SJSA1 (cell line): ENCODE measurements at regions not wholly inside any gene's neighbourhood (a gene's known extent, or its start where the extent isn't known, plus 50 kb on each side); places are given as distances from the start of the nearest gene placed in this dataset.
"Not testable (repeated sequence)": the region's sequence is repeated elsewhere in the genome, so short reads cannot be mapped to it uniquely, and the experiment has no call there.

ENCODE experiments used
- DNase-seq, 2 experiments: peaks; one replicate each; pipeline ENCODE4 v3.0.0-alpha.2; 2015 to 2020; ENCODE audit warnings: low spot score in 2 of 2, low read depth in 1 of 2
- H3K27ac ChIP-seq: fragments of 250-450 bp; sonication (Bioruptor Pico); 2 replicates; pipeline ENCODE4 v1.5.1; 2020; ENCODE audit warnings: mild to moderate bottlenecking, moderate library complexity
- H3K27me3 ChIP-seq: fragments of 250-450 bp; sonication (Bioruptor Pico); replicated peaks from 2 replicates; pipeline ENCODE4 v1.5.1; 2020; ENCODE audit warnings: mild to moderate bottlenecking, moderate library complexity
- H3K36me3 ChIP-seq: fragments of 250-450 bp; sonication (Bioruptor Pico); 2 replicates; pipeline ENCODE4 v1.5.1; 2020; ENCODE audit warnings: mild to moderate bottlenecking
- H3K4me1 ChIP-seq: fragments of 250-450 bp; sonication (Bioruptor Pico); replicated peaks from 2 replicates; pipeline ENCODE4 v1.6.1; 2021; ENCODE audit warnings: mild to moderate bottlenecking
- H3K4me3 ChIP-seq: fragments of 250-450 bp; sonication (Bioruptor Pico); 2 replicates; pipeline ENCODE4 v1.5.1; 2020; ENCODE audit warnings: mild to moderate bottlenecking
- H3K9me3 ChIP-seq: fragments of 250-450 bp; sonication (Bioruptor Pico); replicated peaks from 2 replicates; pipeline ENCODE4 v1.5.1; 2020; ENCODE audit warnings: mild to moderate bottlenecking

DNA sequence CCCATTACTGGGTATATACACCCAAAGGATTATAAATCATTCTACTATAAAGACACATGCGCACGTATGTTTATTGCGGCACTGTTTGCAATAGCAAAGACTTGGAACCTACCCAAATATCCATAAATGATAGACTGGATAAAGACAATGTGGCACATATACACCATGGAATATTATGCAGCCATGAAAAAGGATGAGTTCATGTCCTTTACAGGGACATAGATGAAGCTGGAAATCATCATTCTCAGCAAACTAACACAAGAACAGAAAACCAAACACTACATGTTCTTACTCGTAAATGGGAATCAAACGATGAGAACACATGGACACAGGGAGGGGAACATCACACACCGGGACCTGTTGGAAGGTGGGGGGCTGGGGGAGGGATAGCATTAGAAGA is 171.3 kb downstream of the SUDS3 start:
- not testable (repeated sequence) for H3K4me1 ChIP-seq, DNase-seq, H3K27ac ChIP-seq, H3K9me3 ChIP-seq, H3K36me3 ChIP-seq, H3K27me3 ChIP-seq, H3K4me3 ChIP-seq

DNA sequence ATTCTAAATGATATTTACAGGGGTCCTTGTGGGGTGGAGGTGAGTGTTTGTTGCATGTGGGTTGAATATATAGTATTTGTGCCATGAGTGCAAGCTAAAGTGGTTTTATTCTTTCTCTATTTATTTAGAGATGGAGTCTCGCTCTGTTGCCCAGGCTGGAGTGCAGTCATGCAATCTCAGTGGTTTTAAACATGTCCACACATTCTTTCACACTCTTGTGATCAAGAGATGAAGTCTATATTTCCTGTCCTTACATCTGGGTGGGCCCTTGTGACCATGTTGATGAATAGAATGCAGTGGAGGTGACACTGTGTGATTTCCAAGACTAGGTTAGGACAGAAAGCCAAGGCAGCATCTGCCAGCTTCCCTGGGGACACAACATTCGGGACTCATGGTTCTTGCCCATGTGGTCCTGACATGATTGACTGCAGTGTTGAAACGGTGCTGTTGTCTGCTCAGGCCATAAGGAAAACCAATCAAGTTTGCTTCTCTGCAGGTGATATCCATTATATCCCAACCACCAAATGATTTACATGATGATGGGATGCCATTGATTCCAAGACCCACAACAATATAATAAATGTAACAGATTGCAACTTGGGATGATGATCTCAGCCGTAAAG is 172.6 kb downstream of the SUDS3 start:
- DNase-seq, result no peak
- H3K27me3 ChIP-seq, result no peaks in the 10 kb centered on the region
- no peaks in the 10 kb centered on the region for H3K4me1 ChIP-seq
- H3K4me3 ChIP-seq, result no peak overlapping the region
- H3K27ac ChIP-seq, result no peak overlapping the region
- no peaks in the 10 kb centered on the region for H3K36me3 ChIP-seq
- 0 out of 2 replicates have a peak, but pooled peaks cover 3% of the 10 kb centered on the region for H3K9me3 ChIP-seq

GRCh38 chr12:118549510-118549980 is 173.2 kb downstream of the SUDS3 start:
- no peaks in the 10 kb centered on the region for H3K4me1 ChIP-seq
- H3K27me3 ChIP-seq, result no peaks in the 10 kb centered on the region
- H3K27ac ChIP-seq, result no peak overlapping the region
- no peak overlapping the region for H3K4me3 ChIP-seq
- H3K36me3 ChIP-seq, result no peaks in the 10 kb centered on the region
- DNase-seq, result no peak
- 0 out of 2 replicates have a peak, but pooled peaks cover 3% of the 10 kb centered on the region for H3K9me3 ChIP-seq

- Histone ChIP-seq H3K4me3 (no peak overlapping the region), H3K27me3 (no peaks in the 10 kb centered on the region), H3K36me3 (no peaks in the 10 kb centered on the region), H3K4me1 (no peaks in the 10 kb centered on the region), H3K27ac (no peak overlapping the region), H3K9me3 (0 out of 2 replicates have a peak, but pooled peaks cover 3% of the 10 kb centered on the region)
- DNase-seq, result no peak
These were observed 177.6 kb downstream of the SUDS3 start for GRCh38 chr12:118553856-118554504.

- no peak overlapping the region for H3K4me3 ChIP-seq
- H3K27me3 ChIP-seq, result no peaks in the 10 kb centered on the region
- H3K4me1 ChIP-seq, result no peaks in the 10 kb centered on the region
- DNase-seq, result no peak
- no peaks in the 10 kb centered on the region for H3K36me3 ChIP-seq
- H3K27ac ChIP-seq, result no peak overlapping the region
- no peaks in the 10 kb centered on the region for H3K9me3 ChIP-seq
These were observed 182.6 kb downstream of the SUDS3 start for GRCh38 chr12:118558941-118559340.

DNA sequence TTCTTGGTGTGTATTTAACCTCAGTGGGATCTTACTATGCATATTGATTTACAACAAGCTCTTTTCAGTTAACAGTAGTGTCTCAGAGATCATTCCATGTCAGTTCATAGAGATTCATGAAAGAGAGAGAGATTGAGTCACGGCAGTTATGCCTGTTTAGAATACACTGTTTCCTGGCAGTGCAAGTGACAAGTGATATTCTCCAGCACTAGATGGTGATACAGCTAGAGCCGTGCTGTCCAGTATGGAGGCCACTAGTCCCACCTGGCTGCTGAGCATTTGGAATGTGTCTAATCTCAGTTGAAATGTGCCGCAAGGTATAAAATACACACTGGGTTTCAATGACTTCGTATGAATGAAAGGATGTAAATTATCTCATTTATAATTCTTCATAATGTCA is 184.4 kb downstream of the SUDS3 start:
- H3K9me3 ChIP-seq, result no peaks in the 10 kb centered on the region
- no peak overlapping the region for H3K27ac ChIP-seq
- H3K4me1 ChIP-seq, result no peaks in the 10 kb centered on the region
- no peak overlapping the region for H3K4me3 ChIP-seq
- no peaks in the 10 kb centered on the region for H3K36me3 ChIP-seq
- H3K27me3 ChIP-seq, result no peaks in the 10 kb centered on the region
- DNase-seq, result no peak

DNA sequence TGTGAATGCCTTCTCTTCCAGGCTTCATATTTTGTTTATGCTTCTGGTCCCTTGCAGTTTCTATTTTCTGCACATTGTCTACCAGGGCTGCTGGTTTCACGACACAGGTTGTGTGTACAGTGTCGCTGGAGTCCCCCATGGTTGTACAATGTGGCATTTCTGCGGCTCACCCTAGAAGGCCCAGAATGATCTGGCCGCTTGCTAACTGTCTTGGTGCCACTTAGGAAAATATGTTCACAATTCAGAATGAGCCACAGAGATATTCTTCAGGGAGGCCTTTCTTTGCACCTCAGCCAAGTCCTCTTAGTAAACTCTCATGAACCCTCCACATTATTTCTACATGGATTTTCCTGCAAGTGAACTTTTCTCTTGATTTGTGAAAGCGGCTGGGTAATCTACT is 195.4 kb downstream of the SUDS3 start:
- Histone ChIP-seq H3K36me3 (no peaks in the 10 kb centered on the region), H3K9me3 (peaks cover 4% of the 10 kb centered on the region; the same call in 1 of the 2 replicates), H3K4me3 (no peak overlapping the region), H3K27me3 (no peaks in the 10 kb centered on the region), H3K27ac (no peak overlapping the region), H3K4me1 (no peaks in the 10 kb centered on the region)
- DNase-seq, result no peak

GRCh38 chr12:118574288-118574687 is 197.9 kb downstream of the SUDS3 start:
- peaks cover 4% of the 10 kb centered on the region; the same call in 1 of the 2 replicates for H3K9me3 ChIP-seq
- H3K4me1 ChIP-seq, result no peaks in the 10 kb centered on the region
- H3K36me3 ChIP-seq, result no peaks in the 10 kb centered on the region
- no peak overlapping the region for H3K27ac ChIP-seq
- H3K27me3 ChIP-seq, result no peaks in the 10 kb centered on the region
- DNase-seq, result no peak
- no peak overlapping the region for H3K4me3 ChIP-seq

- no peaks in the 10 kb centered on the region for H3K36me3 ChIP-seq
- no peak overlapping the region for H3K4me3 ChIP-seq
- H3K27ac ChIP-seq, result no peak overlapping the region
- H3K27me3 ChIP-seq, result no peaks in the 10 kb centered on the region
- no peak for DNase-seq
- H3K9me3 ChIP-seq, result peaks cover 4% of the 10 kb centered on the region; the same call in 1 of the 2 replicates
- no peaks in the 10 kb centered on the region for H3K4me1 ChIP-seq
These were observed 199.4 kb downstream of the SUDS3 start for GRCh38 chr12:118575730-118576129.

GRCh38 chr12:118581371-118581770 is 205.0 kb downstream of the SUDS3 start:
- Histone ChIP-seq H3K4me3 (no peak overlapping the region), H3K27me3 (no peaks in the 10 kb centered on the region), H3K9me3 (no peaks in the 10 kb centered on the region), H3K36me3 (no peaks in the 10 kb centered on the region), H3K27ac (no peak overlapping the region), H3K4me1 (no peaks in the 10 kb centered on the region)
- no peak for DNase-seq

DNA sequence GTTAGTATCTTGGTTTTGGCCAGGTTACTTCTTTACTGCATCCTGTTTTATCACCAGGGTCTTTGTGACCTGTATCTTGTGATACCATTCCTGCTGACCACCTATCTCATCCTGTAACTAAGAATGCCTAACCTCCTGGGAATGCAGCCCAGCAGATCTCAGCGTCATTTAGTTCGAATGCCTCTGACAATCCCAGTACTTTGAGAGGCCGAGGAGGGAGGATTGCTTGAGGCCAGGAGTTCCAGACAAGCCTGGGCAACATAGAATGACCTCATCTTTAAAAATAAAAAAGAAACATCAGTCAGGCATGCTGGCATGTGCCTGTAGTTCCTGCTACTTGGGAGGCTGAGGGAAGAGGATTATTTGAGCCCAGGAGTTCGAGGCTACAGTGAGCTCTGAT is 206.5 kb downstream of the SUDS3 start:
- no peak overlapping the region for H3K27ac ChIP-seq
- no peaks in the 10 kb centered on the region for H3K36me3 ChIP-seq
- no peaks in the 10 kb centered on the region for H3K9me3 ChIP-seq
- H3K4me3 ChIP-seq, result no peak overlapping the region
- no peaks in the 10 kb centered on the region for H3K4me1 ChIP-seq
- no peaks in the 10 kb centered on the region for H3K27me3 ChIP-seq
- no peak for DNase-seq

DNA sequence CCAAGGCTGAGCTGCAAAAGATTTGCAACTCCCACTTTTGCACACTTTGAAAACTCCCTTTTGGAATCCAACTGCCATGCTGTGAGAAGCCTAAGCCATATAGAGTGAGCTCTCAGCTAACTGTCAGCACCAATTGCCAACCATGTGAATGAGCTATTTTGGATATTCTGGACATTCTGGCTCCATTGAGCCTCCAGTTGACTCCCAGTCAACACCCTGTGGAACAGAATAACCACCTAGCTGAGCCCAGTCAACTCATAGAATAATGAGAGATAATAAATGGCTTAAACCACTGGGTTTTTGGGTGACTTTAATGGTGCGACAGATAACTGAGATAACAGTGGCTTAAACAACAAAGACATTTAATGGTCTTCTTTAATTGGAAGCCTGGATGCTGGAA is 210.1 kb downstream of the SUDS3 start:
- Histone ChIP-seq H3K9me3 (no peaks in the 10 kb centered on the region), H3K27ac (no peak overlapping the region), H3K4me1 (no peaks in the 10 kb centered on the region), H3K4me3 (no peak overlapping the region), H3K27me3 (no peaks in the 10 kb centered on the region), H3K36me3 (no peaks in the 10 kb centered on the region)
- DNase-seq, result no peak

DNA sequence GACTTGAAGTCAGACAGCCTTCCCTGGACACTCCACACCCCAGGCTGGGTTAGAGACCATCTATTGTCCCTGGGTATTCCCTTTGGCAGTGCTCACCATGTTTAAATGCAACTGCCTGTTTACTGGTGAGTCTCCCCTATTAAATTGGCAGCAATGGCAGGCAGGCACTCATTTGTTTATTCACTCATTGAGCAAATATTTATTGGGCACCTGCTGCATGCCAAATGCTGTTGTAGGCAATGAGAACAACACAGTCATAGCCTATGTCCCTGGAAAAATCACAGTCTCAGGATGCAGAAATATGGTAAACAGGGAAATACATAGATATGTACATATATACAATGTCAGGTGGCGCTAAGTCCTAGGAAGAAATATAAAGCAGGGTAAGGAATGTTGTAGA is 212.8 kb downstream of the SUDS3 start:
- Histone ChIP-seq H3K27me3 (no peaks in the 10 kb centered on the region), H3K4me3 (no peak overlapping the region), H3K4me1 (no peaks in the 10 kb centered on the region), H3K27ac (no peak overlapping the region), H3K36me3 (no peaks in the 10 kb centered on the region), H3K9me3 (no peaks in the 10 kb centered on the region)
- no peak for DNase-seq

DNA sequence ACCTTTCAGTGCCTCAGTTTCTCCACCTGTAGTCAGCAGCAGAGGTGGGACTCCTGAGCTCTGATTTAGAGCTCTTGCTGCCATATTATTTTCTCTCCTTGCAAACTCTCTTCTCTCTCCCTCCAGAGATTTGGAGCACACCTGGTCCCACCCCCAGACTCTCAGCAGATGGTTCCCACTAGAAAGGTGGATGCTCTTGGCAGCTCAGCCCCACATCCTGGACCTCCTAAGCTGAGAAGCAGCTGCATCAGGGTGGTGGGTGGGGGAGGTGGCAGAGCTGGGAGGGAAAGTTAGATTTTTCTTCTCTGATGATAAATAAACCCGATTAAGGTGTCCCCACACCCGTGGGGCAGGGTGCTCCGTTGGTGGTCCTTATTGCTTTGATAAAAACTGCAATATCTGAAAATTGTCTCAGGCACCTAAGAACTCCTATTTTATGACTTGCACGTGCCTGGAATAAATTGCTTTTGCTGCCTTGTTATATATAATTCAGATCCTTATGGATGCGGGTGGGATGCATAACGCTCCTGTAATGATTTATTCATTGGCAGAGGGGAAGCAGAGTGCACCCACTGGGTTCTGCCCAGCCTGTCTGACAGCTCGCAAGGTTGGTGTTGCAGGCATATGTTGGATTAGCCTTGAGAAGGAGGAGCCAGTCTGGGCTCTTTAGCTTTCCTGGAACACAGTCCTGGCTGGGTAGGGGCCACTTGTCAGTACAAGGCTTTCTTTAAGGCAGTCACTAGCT is 214.2 kb downstream of the SUDS3 start:
- Histone ChIP-seq H3K27me3 (no peaks in the 10 kb centered on the region), H3K9me3 (no peaks in the 10 kb centered on the region), H3K27ac (no peak overlapping the region), H3K4me3 (no peak overlapping the region), H3K36me3 (no peaks in the 10 kb centered on the region), H3K4me1 (no peaks in the 10 kb centered on the region)
- no peak for DNase-seq
